SHP77 treated with DMSO at 0.1 percent for 48 hours (cell line): ENCODE measurements at regions not wholly inside any gene's neighbourhood (a gene's known extent, or its start where the extent isn't known, plus 50 kb on each side); places are given as distances from the start of the nearest gene placed in this dataset.

Source experiments
- DNase-seq: peaks from one replicate; lab custom pipeline; 2025; lab: John Stamatoyannopoulos, UW

DNA sequence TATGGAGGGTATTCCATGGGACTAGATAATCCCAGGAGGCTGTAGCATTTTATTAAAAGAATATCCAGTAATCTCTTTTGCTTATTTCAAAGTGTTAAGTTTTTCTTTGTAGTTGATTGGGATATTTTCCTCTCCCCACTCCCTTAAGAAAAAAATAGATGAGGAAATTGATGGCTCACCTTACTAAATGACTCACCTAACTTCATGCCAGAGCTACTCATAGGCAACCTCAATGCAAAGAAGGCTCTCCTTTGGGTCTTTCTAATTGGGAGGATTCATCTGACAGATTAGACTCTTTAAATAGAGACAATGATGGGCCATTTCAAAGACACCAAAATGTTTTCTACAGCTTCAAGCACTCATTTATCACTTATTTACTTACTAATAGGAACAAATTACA lies 528.5 kb upstream of the BTBD3 start:
- DNase-seq = no peak

DNA sequence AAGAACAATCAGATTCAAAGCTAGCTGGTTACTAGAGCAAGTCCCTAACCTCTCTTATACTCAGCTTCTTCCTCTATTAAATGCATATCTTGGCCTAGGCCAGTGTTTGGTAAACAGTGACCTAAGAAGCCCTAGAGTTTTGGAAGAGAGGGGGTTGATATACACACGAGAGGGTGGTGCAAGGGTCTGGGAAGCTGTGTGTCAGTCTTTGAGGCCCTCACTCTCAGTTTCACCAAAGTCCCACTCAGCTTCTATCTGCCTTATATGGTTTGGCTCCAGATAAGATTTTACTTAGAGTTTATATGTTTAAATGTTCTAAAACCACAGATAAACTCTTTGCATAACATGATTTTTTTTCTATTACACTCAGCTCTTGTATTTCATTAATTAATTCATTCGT lies 526.1 kb upstream of the BTBD3 start:
- DNase-seq = no peak

DNA sequence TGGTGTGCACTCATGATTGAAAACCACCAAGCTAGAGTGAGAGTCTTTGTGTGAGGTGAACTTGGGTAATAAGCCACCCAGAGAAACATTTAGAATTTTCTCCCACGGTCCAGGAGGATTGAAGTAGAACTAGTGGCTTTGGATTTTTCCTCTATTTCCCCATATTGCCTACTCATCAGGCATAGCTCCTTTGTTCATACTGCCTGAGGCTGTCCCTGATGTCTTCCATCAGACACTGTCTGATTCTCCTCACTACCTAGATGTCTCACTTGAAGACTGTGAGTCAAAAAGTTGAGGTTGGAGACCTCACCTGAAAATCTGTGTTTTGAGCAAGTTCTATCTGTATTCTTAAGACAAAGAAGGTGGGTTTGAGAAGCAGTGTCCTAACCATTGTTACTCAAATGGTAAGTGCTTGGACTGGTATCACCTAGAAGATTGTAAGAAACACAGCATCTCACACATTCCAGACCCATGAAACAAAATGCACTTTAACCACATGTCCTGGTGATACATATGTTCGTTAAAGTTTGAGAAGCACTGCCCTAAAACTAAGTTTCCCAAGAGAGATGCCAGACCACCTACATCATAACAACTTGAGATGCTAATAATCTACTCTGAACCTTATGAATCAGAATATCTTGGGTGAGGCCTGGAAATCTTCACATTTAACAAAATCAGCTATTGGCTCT lies 523.4 kb upstream of the BTBD3 start:
- DNase-seq = no peak

DNA sequence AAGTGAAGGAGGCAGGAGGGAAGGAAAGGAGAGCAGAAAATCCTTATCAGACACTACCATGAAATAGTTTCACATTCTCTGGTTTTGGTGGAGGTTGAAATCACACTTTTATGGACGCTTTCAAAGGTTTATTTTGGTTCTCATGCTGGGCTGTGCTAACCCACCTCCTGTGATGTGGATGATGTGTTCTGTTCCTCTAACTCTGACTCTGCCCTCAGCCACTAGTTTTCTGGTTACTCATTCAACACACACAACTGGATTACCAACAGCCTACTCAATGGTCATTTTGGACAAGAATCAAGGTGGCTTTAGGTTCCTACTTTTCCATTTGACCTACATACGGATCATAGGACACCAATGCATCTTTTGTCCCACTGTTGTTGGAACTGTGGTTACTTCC lies 522.1 kb upstream of the BTBD3 start:
- no peak for DNase-seq

DNA sequence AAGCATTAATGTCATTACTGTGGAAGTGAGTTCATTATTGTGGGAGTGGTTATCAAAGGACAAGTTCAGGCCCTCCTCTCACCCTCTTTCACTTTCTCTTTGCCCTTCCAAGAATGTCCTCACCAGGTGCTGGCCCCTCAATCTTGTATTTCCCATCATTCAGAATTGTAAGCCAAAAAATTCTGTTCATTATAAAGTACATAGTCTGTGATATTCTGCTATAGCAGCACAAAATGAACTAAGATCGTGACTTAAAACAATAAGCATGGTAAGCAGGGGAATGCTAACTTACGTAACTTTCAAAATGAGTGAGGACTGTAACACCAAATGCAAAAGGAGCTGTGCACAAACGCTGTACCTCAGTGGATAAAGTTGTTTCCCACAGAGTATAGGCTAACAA lies 515.7 kb upstream of the BTBD3 start:
- DNase-seq = no peak

DNA sequence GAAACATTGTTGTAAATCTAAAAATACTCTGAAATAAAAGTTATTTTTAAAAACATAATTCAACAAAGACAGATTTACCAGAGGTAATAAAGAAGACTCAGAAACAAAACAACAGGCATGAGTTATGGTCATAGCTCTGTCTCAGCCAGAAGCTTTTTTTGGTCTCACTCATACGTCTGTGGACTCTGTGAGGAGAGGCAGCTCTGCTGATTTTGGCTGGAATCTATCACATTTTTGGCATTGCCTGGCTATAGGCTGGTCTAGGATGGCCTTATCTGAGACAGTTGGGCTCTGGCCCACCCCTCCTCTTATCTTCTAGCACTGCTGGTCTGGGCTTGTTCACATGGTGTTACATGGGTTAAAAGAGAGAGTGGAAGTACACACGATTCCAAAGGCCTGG lies 514.0 kb upstream of the BTBD3 start:
- DNase-seq = no peak

DNA sequence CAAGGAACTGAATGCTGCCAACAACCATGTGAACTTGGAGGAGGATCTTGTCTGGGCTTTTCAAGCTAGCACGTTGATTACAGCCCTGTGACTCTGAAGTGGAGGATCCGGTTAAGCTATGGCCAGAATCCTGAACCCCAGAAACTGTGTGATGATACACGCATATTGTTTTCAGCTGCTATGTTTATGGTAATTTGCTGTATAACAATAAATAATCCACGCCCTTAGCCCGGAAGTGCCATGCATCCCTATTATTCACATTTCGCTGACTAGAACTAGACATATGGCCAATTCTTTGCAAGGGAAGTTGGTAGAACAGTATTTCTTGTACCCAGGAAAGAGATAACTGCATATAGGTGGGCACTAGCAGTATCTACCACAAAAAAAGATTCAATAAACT lies 510.8 kb upstream of the BTBD3 start:
- DNase-seq = no peak

DNA sequence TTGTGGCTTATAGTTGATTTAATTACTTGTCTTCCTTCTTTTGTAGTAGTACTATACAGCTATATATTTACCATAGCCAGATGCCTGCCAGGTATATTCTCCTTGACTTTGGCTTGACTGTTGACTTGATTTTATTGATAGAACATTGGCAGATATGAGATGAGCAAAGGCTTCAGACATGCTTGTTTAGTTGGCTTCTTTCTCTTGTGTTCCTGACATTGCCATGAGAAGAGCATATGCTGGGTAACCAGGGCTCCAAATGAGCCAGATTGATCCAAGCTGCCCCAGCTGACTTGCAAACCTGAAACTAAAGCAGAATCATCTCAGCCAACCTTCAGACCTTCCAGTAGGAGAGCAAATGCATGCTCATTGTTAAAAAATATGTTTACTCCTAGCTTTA lies 508.1 kb upstream of the BTBD3 start:
- no peak for DNase-seq

DNA sequence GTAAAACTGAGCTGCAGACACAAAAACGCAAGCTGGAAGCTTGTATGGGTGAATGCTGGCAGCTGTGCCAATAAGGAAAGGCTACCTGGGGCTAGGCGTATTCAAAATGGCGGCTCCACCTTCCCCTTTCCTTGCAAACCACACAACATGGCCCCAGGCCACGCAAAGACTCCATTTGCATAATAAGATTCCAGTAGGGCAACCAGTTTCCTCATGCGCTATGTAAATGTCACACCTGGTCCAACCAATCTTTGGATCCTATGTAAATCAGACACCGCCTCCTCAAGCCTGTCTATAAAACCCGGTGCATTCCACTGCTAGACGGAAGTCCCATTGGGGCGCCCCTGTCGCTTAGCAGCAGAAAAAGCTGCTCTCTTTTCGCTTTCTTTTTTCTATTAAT lies 505.9 kb upstream of the BTBD3 start:
- DNase-seq = no peak

DNA sequence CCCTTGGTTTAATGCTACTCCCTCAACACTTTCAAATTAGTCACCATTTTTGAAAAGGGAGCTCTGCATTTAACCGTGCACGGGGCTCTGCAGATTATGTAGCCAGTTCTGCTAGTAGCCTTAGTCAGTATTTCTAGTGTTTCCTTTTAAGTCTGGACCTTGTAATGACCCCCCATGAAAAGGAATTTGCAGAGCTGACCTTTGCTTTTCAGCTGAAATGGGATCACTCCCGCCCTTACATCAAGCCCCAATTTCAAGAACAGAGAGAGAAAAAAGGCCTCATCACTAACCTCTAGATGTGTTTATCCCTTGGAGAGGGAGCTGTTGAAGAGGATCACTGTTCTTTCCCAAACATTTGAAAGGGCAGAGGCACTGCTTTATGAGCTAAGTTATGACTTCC lies 490.7 kb upstream of the BTBD3 start:
- no peak for DNase-seq

DNA sequence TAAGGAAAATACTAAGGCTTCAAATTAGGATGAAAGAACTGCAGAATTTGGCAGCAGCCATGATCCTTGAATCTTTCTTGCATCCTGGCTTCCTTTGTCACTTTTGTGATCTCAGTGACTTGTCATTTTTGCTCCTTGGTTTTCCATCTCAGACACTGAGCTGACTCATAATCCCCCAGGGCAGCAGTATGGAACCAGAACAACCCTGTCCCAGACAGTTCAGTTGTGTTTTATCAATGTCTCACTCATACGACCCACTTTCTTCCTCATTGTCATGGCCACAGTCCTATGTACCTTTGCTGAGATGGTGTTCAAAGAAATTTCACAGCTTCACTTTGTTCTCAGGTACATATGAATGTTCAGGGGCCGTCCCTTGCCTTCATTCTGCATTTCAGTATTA lies 488.5 kb upstream of the BTBD3 start:
- DNase-seq = no peak

DNA sequence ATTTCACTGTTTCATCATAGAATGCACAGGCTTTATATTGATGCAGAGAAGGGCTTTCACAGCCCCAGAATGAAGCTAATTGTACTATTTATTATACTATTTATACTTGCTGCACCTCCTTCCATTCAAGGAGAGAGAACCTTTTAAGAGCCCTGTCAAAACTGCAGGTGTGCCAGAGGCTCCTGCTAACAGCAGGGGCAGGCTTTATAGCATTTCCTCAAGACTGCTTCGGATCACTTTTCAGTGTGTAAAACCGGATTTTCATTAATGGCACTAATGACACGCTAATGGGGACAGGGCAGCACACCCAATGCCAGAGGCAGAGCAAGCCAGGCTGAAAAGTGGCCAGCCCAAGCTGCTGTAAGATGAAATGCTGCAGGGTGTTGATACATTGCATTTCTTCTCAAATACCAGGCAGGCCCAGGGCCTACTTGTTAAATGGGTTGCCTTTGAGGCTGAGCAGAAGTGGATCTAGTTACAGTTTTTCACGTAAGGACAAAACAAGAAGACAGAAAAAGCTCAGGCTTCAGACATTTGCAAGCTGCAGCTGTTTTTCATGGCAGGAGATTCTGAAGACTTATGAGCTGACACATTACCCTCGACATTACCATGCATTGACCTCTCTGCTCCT lies 487.7 kb upstream of the BTBD3 start:
- DNase-seq = no peak

DNA sequence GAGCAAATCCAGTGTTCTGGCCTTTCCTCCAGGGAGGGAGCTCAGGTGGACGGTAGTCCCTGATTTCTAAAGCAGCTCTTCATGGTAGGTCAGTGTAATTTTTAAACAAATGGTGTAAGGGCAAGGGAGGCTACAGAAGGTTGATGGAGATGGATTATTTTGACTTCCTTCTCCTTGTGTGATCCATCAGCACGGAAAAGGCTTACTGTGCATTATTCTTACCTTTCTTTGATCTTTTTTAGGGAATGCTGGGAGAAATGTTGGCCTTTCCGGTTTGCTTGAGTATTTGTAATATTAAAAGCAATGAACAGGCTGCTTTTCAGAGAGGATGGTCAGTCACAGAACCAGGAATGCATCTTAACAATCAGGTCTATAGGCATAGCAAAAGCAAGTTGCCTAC lies 487.0 kb upstream of the BTBD3 start:
- DNase-seq = no peak

DNA sequence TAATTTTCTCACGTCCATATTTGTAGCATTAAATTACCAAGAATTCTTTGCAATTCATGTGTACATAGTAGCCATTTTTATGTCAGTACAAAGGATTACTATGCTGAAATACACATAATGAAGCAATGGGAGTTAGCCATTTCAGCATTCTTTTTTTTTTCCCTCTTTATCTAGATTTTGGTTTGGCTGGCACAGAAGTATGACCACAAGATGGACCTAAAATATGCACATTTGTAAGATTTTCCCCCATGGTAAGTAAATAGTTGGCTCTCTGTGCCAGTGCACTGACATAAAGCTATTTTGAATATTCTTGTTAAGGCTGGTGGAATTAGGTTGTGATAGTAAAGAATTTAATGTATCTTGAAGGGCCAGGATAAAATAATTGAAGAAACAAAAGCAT lies 486.1 kb upstream of the BTBD3 start:
- DNase-seq = no peak

DNA sequence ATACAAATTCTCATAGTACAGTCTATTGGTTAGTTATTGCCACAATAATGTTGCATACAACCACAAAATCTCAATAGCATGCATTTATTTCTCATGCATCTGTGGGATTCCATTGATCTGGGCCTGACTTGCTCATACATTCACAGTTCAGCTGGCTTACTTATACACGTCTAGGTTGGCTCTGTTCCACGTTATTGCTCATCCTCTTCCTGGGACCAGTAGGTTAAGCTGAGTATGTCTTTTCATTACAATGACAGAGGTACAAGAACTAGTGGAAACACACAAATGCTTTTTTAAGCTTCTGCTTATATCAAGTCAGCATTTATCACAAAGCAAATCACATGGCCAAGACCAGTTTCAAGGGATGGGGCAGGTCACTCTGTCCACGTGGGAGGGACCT lies 485.3 kb upstream of the BTBD3 start:
- DNase-seq = no peak

DNA sequence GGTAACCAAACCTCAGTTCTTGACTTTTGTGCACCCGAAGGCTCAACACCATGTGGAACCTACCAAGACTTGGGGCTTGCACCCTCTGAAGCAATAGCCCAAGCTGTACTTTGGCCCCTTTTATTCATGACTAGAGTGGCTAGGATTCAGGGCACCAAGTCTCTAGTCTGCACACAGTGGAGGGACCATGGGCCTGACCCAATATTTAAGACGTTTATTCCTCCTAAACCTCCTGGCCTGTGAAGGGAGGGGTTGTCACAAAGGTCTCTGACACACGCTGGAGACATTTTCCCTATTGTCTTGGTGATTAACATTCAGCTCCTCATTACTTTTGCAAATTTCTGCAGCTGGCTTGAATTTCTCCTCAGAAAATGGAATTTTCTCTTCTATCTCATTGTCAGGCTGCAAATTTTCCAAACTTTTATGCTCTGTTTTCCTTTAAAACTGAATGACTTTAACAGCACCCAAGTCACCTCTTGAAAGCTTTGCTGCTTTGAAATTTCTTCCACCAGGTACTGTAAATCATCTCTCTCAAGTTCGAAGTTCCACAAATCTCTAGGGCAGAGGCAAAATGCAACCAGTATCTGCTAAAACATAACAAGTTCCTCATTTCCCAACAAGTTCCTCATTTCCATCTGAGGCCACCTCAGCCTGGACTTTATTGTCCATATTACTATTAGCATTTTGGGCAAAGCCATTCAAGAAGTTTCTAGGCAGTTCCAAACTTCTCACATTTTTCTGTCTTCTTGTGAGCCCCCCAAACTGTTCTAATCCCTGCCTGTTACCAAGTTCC lies 481.4 kb upstream of the BTBD3 start:
- no peak for DNase-seq

DNA sequence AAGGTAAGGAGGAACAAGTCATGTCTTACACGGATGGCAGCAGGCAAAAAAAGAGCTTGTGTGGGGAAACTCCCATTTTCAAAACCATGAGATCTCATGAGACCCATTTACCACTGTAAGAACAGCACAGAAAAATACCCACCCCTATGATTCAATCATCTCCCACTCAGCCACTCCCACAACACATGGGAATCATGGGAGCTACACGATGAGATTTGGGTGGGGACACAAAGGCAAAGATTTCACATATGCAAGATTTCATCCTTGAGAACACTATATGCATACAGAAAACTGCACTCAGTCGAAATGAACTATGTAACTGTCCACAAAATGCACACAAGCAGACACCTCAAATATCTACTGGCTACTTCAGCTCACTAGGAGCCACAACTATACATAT lies 480.6 kb upstream of the BTBD3 start:
- no peak for DNase-seq

DNA sequence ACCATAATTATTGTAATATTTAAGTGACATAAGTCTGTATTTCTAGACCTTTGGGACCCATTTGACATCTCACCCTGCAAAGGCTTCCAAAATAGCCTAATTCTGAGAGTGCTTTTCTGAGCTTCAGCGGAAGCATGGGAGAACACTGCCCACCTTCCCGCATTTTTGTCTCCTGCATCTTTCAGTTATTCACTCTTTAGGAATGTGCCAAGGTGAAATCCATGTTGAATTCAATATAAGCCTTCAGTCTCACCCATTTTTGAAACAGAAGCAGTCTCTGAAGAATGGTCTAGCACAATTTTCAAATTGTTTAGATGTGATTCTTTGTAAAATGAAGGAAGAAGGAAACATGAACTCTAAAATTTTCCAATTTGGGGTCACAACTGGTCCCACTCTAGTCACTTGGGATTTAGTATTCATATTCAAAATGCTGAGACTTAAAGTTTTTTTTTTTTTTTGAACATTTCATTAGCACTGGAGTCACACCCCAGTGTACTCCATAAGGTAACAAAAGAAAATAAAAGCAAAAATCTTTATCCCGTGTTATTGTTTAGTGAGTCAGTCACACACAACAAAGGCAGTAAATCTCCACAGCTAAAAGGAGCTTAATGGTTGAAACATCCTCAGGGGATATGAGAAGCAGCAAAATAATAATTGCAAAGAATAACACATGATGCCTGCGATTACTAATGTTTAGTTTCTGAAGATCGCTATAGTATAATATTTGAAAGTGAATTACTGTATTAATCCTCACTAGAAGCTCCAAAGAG lies 479.9 kb upstream of the BTBD3 start:
- DNase-seq = no peak

DNA sequence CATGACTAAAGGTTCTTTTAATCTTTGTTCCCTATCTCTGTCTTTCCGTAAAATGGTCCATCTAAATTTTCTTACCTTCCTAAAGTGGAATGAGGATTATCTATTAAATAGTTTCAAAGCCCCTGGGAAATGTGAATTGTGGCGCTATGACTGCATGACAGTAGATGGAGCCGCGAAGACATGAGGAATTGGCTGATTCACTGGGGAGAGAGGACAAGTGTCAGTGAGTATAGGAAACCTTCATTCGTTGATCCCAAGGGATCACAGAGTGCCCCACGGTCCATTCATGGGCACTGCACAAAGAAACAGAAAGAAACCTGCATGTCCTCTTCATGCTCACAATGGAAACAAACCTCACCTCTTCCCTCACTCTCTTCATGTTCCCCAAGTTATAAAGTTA lies 479.3 kb upstream of the BTBD3 start:
- no peak for DNase-seq

DNA sequence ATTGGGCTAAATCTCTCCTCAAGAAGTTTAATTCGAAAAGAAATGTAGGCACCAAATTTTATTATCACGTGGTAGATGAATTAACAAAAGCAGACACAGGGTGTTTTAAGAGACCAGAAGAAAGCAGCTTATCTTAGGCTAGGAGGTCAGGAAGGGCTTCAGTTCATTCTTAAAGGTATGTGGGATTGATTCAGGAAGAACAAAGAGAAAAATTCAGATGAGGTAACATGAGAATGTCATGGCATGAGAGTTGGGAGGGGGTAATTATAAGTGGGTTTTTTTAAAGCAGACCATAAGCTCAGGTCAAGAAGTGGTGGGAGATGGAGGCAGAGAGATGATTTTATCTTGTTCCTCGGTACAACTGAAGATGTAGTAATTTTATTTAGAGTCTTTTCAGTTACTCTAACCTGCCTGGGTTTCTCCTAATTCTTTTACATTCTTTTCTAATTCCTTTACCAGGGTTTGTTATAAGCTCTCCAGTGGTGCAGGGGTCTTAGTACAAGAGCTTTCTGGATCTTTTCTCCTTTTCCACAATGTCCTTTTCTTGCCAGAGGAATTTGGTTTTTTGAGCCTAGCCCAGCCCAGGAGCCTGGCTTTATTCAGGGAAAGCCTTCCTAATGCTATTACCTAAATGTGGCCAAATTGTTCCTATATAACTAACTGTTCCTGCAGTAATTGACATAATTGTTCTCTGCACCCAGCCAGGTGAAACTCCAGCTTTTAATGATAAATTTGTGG lies 474.1 kb upstream of the BTBD3 start:
- DNase-seq = no peak

DNA sequence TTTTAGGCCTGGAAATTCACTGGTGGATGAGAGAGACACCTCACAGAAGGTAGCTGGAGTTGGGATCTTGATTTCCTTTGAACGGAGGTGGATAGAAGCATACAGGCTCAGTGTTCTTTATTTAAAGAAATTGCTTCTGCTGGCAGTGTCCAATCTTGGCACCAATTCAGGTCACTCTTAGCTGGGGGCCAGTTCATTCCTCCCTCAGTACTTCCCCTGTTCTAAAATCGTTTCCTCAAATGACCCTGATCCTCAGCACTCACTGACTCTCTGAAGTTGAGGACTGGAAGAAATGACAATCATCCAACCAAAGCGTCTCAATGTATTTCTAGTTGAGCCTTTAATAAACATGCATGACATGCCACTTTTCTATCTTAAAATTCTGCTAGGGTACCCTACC lies 472.5 kb upstream of the BTBD3 start:
- no peak for DNase-seq

DNA sequence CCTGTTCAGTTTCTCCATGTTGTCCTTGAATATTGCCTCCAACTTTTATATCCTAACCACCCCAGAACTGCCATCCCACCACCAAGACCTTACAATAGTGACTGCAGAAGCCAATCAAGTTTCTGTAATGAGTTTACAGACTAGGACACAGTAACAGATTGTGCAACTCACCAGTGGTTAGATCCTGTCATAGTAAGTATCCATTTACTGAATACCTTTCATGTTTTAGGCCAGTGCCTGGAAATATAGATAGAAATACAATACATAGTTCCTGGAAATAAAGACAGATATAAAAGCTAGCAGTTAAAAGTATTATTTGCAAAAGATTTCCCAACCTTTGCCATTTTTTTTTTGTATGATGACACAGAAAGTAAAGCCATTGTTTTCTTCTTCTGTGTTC lies 471.8 kb upstream of the BTBD3 start:
- no peak for DNase-seq
